ENCODE measurements at regions not wholly inside any gene's neighbourhood (a gene's known extent, or its start where the extent isn't known, plus 50 kb on each side); places are given as distances from the start of the nearest gene placed in this dataset.

DNA sequence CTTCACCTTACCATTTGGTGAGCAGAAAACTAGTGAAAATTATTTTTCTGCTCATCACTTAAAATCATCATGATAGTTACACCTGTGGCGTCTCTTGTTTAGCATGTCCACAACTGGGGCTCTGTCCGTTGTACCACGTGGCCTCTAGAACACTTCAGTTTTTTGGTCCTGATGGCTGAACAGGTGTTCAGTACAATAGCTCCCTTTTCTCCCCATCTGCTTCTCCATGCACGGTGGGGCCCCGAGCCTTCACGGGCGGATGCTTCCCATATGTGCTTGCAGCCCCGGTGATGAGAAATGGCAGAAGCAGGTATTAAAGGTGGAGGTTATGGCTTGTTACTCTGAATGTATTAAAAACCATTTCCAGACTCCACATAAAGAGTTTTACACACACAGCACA is 304.1 kb downstream of the CWC27 start:
- no peak for TF ChIP-seq CTCF (IDR thresholded peaks at IDR 0.05; ENCODE audit: low read depth, low read length)
- TF ChIP-seq MYC (IDR thresholded peaks at IDR 0.05; ENCODE audit: low read depth, low read length): no peak
- no peak for TF ChIP-seq POLR2A (IDR thresholded peaks at IDR 0.05; ENCODE audit: extremely low read depth, insufficient read length)
- TF ChIP-seq MAX (IDR thresholded peaks at IDR 0.05; ENCODE audit: low read depth, low read length): no peak
